ENCODE measurements at regions not wholly inside any gene's neighbourhood (a gene's known extent, or its start where the extent isn't known, plus 50 kb on each side); places are given as distances from the start of the nearest gene placed in this dataset.
"Not testable (repeated sequence)": the region's sequence is repeated elsewhere in the genome, so short reads cannot be mapped to it uniquely, and the experiment has no call there.

- DNase-seq = no peak
Measured at GRCh38 chr3:174547801-174548435, 311.2 kb upstream of the NAALADL2 start.

DNA sequence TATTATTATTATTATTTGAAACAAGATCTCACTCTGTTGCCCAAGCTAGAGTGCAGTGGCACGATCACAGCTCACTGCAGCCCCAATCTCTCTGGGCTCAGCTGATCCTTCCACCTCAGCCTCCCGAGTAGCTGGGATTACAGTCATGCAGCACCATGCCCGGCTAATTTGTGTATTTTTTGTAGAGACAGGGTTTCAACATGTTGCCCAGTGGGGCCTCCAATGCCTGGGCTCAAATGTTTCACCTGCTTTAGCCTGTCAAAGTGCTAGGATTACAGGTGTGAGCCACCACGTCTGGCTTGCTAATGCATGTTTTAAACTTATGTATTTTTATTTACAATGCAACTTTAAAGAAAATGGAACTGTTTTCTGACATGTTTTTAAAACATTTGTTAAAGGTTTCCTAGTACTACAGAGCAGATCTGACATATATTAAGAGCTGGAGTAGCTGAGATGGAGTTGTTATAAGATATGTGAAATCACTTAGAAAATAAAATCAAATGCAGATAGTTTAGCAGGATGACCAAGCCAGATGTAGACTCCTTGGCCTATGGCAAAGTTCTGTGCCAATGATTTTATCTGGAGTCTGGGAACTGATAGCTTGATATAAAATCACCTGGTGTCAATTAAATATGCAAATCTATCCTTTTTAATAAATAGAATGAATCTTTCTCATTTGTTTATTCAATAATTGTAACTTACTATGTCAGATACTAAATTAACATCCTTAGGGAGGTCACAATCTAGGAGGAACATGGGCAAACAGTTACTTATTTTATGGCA lies 310.1 kb upstream of the NAALADL2 start:
- DNase-seq = no peak

GRCh38 chr3:174581558-174581957 lies 277.6 kb upstream of the NAALADL2 start:
- DNase-seq = no peak

DNA sequence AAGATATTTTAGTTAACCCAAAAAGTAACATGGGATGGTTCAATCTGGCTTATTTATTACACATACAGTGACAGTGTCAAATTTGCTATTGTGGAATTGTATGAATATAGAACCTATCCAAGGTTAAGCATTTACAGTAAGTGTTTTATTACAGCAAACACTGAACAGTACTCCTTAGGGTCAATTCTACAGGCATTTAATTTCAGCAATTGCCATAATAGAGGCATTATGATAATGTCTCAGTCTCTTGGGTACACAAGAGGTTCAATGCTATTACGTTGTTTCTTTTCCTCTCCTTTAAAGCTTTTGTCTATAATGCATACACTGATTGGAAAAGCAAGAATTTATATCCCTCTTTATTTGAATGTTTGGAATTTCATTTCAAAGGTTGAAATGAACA lies 275.7 kb upstream of the NAALADL2 start:
- no peak for DNase-seq

DNA sequence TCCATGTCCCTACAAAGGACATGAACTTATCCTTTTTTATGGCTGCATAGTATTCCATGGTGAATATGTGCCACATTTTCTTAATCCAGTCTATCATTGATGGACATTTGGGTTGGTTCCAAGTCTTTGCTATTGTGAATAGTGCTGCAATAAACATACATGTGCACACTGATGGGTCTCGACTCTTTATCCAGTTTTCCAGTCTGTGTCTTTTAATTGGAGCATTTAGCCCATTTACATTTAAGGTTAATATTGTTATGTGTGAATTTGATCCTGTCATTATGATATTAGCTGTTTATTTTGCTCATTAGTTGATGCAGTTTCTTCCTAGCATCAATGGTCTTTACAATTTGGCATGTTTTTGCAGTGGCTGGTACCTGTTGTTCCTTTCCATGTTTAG lies 272.0 kb upstream of the NAALADL2 start:
- DNase-seq = not testable (repeated sequence)

GRCh38 chr3:174596447-174596982 lies 262.6 kb upstream of the NAALADL2 start:
- no peak for DNase-seq

GRCh38 chr3:174598885-174599439 lies 260.2 kb upstream of the NAALADL2 start:
- DNase-seq = no peak

- no peak for DNase-seq
Measured at GRCh38 chr3:174613173-174613572, 246.0 kb upstream of the NAALADL2 start.

DNA sequence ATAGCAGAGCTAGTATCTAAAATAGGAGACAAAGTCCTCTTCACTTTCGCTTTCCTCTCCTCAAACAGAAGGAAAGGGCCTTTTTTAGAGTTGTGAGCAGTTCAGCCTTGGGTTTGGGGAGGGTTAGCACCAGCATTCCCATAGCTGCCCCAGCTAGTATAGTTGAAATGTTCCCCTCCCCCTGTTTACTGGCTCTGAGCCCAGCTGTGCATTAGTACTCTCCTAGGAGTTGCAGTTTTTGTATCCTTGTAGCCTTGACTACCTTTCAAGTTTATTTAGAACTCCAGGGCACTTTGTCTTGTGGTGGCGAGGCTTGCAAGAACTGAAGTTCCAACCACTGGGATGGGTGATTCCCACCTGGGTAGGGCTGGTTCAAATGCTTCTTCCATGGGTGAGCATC lies 245.1 kb upstream of the NAALADL2 start:
- no peak for DNase-seq

GRCh38 chr3:174618368-174619080 lies 240.6 kb upstream of the NAALADL2 start:
- DNase-seq = no peak

- no peak for DNase-seq
Measured at GRCh38 chr3:174619239-174619638, 239.9 kb upstream of the NAALADL2 start.

DNA sequence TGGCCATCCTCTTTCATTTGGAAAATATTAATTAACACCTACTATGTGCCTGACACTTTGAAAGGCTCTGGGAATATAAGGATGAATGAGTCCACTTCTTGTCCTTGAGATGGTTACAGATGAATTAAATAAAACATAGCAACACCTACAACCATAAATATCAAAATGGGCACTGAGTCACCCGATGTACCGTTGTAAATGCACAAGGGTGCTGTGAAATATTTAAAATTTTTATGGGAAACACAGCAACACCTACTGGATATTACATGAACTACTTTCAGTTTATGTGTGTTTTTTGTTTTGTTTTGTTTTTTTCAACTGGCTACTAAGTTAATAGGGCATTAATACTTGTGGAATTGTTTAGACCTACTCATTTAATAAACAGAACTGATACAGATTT lies 239.0 kb upstream of the NAALADL2 start:
- no peak for DNase-seq

DNA sequence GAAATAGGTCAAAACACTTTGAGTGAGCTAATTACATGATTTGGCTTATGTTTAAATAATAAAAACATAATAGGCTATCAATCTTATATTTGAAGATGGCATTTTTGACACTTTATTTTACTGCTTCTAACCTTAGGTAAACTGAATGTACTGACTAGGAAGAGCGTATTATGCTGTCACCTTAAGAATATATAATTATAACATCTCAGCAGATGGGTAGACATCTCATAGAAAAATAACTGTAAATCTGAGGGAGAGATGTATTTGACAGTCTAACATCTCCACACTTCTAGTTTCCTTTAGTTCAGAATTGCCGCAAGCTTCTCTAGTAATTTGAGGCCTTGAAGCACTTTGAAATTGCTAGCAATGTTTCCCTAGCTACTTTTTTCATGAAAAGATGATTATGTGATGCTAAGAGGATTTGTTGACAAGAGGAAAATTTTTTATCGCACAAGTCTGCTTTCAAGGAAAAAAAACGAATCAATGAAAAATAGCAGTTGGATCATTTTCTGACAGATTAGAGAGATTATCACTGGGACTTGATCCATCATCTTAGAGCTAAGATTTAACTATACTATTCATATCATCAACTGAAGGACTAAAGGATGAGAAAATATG lies 238.2 kb upstream of the NAALADL2 start:
- DNase-seq = no peak

DNA sequence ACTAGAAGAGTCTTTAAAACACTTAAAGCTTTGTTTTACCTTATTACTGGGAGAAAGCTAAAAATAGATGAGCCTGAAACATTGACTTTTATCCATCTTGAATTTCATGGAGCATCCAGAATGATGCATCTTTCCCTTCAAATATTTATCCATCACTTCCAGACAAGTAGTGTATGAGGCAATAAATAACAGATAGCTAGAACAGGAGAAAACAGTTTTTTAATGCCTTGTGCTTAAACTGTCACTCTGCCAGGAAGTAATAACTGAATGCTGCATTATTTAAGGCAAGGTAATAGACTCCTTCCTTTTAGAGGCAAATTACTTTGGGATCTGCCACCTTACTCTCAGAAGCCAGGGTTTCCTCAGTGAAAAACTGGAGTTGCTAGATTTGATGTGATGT lies 225.8 kb upstream of the NAALADL2 start:
- no peak for DNase-seq

DNA sequence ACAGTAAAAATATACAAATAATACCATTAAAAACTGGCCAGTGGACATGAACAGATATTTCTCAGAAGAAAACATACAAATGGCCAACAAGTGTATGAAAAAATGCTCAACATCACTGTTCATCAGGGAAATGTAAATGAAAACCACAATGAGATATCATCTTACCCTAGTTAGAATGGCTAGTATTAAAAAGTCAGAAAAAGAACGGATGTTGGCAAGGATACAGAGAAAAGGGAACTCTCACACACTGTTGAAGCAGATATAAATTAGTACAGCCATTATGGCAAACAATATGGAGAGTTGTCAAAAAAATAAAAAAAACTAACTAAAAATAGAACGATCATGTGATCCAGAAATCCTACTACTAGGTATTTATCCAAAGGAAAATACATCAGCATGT lies 222.7 kb upstream of the NAALADL2 start:
- DNase-seq = no peak

DNA sequence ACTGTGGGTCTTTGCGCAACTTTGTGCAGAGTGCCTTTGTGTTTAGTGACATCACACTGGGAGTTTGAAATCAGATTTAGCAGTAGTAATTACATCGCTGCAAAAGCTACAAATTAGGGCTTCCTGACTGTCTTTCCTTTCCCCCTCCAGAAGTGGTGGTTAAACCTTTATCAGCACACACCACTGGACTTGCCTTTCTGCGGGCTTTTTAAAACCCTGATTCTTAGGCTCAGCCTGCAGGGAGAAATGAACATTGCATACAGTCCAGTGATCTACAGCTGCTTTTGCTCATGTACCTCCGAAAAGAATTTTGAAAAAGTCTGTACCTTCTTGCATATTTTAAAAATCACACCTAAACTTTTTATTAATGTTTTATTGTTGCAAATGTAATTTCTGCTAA lies 219.7 kb upstream of the NAALADL2 start:
- no peak for DNase-seq

- DNase-seq = no peak
Measured at GRCh38 chr3:174639970-174640369, 219.2 kb upstream of the NAALADL2 start.

GRCh38 chr3:174640932-174641331 lies 218.2 kb upstream of the NAALADL2 start:
- no peak for DNase-seq

GRCh38 chr3:174644287-174644686 lies 214.8 kb upstream of the NAALADL2 start:
- no peak for DNase-seq

DNA sequence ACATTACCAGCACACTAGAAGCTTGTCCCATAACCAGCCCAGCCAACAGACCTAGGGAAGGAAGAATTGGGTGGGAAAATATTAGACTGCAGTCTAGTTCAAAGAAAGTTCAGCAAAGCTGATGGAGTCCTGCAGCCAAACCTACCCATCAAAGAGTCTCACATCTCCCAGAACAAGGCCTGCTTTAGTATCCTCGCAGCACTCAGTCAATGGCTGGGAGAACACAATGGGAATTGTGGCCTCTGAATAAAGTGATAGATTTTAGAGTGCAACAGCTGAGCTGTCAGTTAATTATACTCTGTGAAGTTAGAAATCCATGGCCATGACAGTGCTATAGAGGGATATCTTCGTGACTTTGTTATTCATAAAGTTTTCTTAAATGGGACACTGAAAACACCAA lies 207.2 kb upstream of the NAALADL2 start:
- DNase-seq = no peak

- DNase-seq = no peak
Measured at GRCh38 chr3:174659511-174659910, 199.6 kb upstream of the NAALADL2 start.

DNA sequence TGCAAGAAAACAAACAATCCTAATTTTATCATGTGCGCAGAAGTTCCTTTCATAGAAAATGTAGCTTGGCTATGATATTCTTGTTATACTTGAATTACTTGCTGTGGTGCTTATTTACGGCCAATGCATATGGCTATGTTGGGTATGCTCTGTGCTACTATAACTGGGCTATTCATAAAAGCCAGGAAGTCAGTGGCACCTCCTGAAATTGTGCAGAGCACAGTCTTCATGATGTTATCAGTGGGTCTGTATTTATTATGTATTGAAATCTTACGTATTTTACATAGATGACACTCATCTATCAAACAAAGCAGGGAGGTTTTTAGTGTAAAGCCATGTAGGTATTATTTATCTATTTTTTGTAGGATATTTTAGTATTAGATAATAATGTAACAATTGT lies 196.5 kb upstream of the NAALADL2 start:
- DNase-seq = no peak

DNA sequence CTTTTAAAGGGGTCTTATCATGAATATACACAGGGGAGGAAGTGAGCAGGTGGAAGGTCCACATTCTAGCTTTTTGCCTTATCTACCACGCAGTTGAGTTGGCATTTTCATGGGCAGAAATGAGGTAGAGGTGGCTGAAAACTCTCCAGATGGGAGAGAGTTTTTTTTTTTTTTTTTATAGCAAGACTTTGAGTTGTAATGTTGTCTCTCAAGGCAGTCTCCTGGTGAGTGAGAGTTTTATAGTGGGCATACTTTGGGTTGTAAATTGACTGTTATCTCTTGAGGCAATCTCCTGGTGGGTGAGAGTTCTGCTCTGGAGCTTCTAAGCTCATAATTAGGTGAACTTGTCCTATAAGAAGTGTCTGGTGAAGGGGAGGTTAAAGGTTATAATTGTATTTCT lies 191.7 kb upstream of the NAALADL2 start:
- no peak for DNase-seq
